ENCODE measurements at regions not wholly inside any gene's neighbourhood (a gene's known extent, or its start where the extent isn't known, plus 50 kb on each side); places are given as distances from the start of the nearest gene placed in this dataset.

DNA sequence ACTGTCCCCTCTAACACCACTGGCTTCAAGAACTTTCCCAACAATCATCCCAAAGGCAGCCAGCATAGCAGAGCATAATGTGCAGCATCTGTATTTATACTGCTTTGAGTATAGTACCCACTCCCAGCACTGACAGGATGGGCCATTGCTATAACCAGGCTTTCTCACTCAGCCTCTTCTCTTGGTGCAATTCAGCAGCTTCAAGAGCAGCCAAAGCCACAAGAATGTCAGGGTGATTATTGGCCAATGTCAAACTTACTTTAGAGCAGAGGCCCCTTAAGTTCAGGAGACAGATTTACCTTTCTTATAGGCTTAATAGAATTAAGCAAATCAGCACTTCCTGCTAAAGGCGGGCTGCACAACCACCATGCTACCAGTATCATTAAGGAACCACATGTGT, 232.4 kb upstream of the RSPO3 start:
- no peaks in the 10 kb centered on the region for H3F3A ChIP-seq (ENCODE audit: low read depth)
- DNase-seq (ENCODE audit: low spot score) = no peak

DNA sequence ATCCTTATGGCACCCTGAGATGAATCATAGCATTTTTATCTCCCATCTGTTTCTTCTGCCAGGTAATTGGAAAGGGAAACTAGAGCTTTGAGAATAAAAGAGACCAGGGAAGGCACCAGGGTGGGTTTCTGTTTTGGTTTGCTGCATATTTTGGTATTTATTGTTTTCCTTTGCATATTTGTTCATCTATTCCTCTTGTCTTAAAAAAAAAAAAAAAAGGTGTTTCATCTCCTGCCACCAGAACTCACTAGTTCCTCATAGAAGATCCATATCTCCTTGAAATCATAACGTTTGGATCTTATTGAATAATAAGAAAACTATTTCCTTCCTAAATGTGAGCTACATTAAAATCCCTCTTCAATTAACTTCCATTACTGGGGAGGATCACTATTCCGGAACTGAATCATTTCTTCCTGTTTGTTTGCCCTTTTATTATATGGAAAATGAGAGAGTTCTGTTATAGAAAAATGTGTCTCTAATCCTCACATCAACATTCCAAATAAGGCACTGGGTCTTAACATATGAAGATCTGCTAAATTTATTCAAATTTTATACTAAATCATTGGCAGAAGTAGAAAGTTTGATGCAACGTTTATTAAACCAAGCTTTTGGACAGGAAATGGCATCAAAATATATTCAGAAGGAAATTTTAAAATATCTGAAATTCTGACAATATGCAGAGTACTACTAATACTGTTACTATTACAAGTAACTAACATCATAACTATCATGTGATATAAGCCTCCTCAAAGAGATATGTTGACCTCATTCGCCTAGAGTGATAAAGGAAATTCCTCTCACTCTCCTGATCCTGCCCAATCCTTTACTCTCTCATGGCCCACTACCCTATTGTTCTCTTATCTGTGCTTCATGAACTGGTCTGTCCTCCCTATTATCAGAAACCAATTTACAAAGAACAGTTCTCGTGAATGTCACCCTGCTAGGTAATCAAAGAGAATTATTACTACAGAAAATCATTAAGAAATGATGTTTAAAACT, 229.4 kb upstream of the RSPO3 start:
- Histone ChIP-seq H3K4me2 (no peak overlapping the region), H3K4me3 (no peak overlapping the region), H3K27me3 (no peaks in the 10 kb centered on the region), H3K79me2 (ENCODE audit: low read depth) (no peaks in the 10 kb centered on the region), H3K9ac (no peak overlapping the region), H2AFZ (replicated peaks) (no peak overlapping the region), H3K27ac (no peak overlapping the region), H3K36me3 (no peaks in the 10 kb centered on the region), H4K20me1 (ENCODE audit: low read depth) (no peaks in the 10 kb centered on the region), H3F3A (ENCODE audit: low read depth) (no peaks in the 10 kb centered on the region), H3K9me3 (ENCODE audit: low read depth) (no peaks in the 10 kb centered on the region), H3K4me1 (no peaks in the 10 kb centered on the region)
- Mint-ChIP-seq H3K4me3 (no peak overlapping the region), H3K36me3 (peaks cover 2% of the 10 kb centered on the region), H3K9me3 (peaks cover 2% of the 10 kb centered on the region), H3K4me1 (no peaks in the 10 kb centered on the region), H3K27ac (no peak overlapping the region), H3K27me3 (ENCODE audit: insufficient read depth, low read depth) (peaks cover 5% of the 10 kb centered on the region)
- TF ChIP-seq EZH2 (IDR thresholded peaks at IDR 0.05) (no peak), EZH2phosphoT487 (IDR thresholded peaks at IDR 0.05) (no peak)
- TF ChIP-seq, protein P1, sequence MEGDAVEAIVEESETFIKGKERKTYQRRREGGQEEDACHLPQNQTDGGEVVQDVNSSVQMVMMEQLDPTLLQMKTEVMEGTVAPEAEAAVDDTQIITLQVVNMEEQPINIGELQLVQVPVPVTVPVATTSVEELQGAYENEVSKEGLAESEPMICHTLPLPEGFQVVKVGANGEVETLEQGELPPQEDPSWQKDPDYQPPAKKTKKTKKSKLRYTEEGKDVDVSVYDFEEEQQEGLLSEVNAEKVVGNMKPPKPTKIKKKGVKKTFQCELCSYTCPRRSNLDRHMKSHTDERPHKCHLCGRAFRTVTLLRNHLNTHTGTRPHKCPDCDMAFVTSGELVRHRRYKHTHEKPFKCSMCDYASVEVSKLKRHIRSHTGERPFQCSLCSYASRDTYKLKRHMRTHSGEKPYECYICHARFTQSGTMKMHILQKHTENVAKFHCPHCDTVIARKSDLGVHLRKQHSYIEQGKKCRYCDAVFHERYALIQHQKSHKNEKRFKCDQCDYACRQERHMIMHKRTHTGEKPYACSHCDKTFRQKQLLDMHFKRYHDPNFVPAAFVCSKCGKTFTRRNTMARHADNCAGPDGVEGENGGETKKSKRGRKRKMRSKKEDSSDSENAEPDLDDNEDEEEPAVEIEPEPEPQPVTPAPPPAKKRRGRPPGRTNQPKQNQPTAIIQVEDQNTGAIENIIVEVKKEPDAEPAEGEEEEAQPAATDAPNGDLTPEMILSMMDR (IDR thresholded peaks at IDR 0.05) = no peak
- DNase-seq (ENCODE audit: low spot score) = no peak

More for the DNA sequence above, 232.4 kb upstream of the RSPO3 start:
- Histone ChIP-seq H3K9ac (no peak overlapping the region), H3K36me3 (no peaks in the 10 kb centered on the region), H4K20me1 (ENCODE audit: low read depth) (no peaks in the 10 kb centered on the region), H3K27ac (no peak overlapping the region), H2AFZ (replicated peaks) (no peak overlapping the region), H3K9me3 (ENCODE audit: low read depth) (no peaks in the 10 kb centered on the region), H3K79me2 (ENCODE audit: low read depth) (no peaks in the 10 kb centered on the region), H3K4me3 (no peak overlapping the region), H3K4me2 (no peak overlapping the region), H3K27me3 (no peaks in the 10 kb centered on the region), H3K4me1 (no peaks in the 10 kb centered on the region)
- H3K4me1 Mint-ChIP-seq = no peaks in the 10 kb centered on the region
- H3K27ac Mint-ChIP-seq = no peak overlapping the region
- peaks cover 3% of the 10 kb centered on the region for H3K9me3 Mint-ChIP-seq
- TF ChIP-seq EZH2 (IDR thresholded peaks at IDR 0.05) = no peak
- no peak for TF ChIP-seq EZH2phosphoT487 (IDR thresholded peaks at IDR 0.05)
- TF ChIP-seq, protein P1 (IDR thresholded peaks at IDR 0.05) = no peak
- H3K36me3 Mint-ChIP-seq = peaks cover 2% of the 10 kb centered on the region
- H3K4me3 Mint-ChIP-seq = no peak overlapping the region
- H3K27me3 Mint-ChIP-seq (ENCODE audit: insufficient read depth, low read depth) = peaks cover 3% of the 10 kb centered on the region

DNA sequence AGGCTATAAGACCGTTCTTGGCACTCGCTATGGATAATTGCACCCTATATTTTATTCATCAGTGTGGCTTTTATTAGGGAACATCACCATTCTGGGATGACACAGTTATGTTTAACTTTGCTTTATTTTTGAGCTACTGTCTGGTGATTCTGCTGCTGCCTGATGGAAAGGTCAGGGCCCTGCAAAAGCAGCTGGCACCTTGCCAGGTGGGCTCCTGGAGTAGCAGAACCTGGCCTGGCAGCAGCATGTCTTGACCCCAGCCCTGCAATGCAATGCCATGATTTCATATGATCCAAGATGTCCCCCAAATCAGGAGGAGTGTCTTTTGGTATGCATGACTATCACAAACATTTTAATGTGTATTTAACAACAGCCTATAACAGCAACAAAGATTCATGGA, 228.4 kb upstream of the RSPO3 start:
- no peak for DNase-seq (ENCODE audit: low spot score)
- Histone ChIP-seq H4K20me1 (ENCODE audit: low read depth) (no peaks in the 10 kb centered on the region), H3K27me3 (no peaks in the 10 kb centered on the region), H3K4me1 (no peaks in the 10 kb centered on the region), H3K4me2 (no peak overlapping the region), H3K36me3 (no peaks in the 10 kb centered on the region), H3K9ac (no peak overlapping the region), H3K4me3 (no peak overlapping the region), H3K27ac (no peak overlapping the region), H3K9me3 (ENCODE audit: low read depth) (no peaks in the 10 kb centered on the region), H3F3A (ENCODE audit: low read depth) (no peaks in the 10 kb centered on the region), H3K79me2 (ENCODE audit: low read depth) (no peaks in the 10 kb centered on the region), H2AFZ (replicated peaks) (no peak overlapping the region)
- Mint-ChIP-seq H3K9me3 (peaks cover 2% of the 10 kb centered on the region), H3K27me3 (ENCODE audit: insufficient read depth, low read depth) (peaks cover 5% of the 10 kb centered on the region), H3K4me1 (no peaks in the 10 kb centered on the region), H3K27ac (no peak overlapping the region), H3K4me3 (no peak overlapping the region), H3K36me3 (peaks cover 2% of the 10 kb centered on the region)
- no peak for TF ChIP-seq EZH2phosphoT487 (IDR thresholded peaks at IDR 0.05)
- TF ChIP-seq, protein P1 (IDR thresholded peaks at IDR 0.05) = no peak
- no peak for TF ChIP-seq EZH2 (IDR thresholded peaks at IDR 0.05)

All from neural progenitor cell (in vitro differentiated cells).